ENCODE measurements at regions not wholly inside any gene's neighbourhood (a gene's known extent, or its start where the extent isn't known, plus 50 kb on each side); places are given as distances from the start of the nearest gene placed in this dataset.

DNA sequence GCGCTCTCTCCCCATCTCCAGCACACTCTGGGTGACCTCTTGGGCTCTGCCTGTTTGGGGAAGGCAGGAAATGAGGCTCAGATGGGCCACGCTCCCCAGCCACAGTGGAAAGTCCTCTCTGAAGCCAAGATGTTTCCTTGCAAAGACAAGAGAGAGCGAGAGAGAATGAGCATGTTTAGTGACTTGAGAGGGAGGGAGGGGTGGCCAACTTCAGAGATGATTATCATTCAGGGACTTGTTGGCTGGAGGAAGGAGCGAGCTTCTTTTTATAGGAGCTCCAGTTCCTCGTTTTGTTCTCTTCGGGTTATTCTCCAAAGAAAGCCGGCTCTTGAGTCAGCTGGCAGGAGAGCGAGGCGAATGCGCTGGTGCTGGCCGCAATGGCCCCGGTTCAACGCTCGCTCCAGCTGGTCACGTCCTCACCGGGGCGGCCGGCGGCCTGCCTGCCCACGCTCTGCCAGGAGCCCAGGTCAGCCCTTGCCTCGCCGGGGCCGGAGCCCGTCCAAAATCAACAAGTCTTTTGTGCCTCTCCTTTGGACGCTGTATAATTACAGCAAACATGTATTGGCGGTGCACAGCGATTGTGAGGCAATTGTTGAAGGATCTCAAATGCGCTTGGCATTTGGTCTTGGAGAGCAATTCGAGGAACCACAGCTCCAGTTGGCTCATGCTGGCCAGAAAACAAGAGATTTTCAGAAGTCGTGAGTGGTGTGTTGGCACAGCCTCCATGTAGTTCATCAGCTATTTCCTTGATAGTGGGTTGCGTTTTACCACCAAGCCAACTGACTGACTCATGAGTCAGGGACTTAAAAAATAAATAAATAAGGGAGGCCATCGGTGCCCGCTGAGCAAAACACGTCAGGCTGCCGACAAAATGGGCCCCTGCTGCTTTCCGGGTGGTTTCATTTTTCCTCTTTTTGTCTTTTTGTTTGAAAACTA is 288.6 kb downstream of the UACA start:
- H3K27me3 ChIP-seq (ENCODE audit: control insufficient read depth, insufficient read depth, low read length): no peaks in the 10 kb centered on the region
- intact Hi-C loops (cut with DNase I): no loop called here
- no peaks in the 10 kb centered on the region for H3K9me3 ChIP-seq (ENCODE audit: control insufficient read depth in 2 of 3, insufficient read depth in 1 of 3, low read length in 3 of 3)
- DNase-seq (peak in 3 of 5 donors; percentile 20 to 85 (median 56)), FAIRE-seq (no peak)
- H3K4me3 ChIP-seq (ENCODE audit: low read length in 3 of 3): no peak overlapping the region
- no peak overlapping the region for H3K27ac ChIP-seq (ENCODE audit: low read depth in 2 of 2, low read length in 2 of 2)
- H3K9ac ChIP-seq (ENCODE audit: low read length in 3 of 3): no peak overlapping the region
- H3K4me1 ChIP-seq (ENCODE audit: control insufficient read depth in 2 of 3, insufficient read depth in 2 of 3, low read depth in 1 of 3, low read length in 3 of 3): peaks cover 0 to 7% (median 2%) of the 10 kb centered on the region in 3 donors
- TF ChIP-seq, protein P1, sequence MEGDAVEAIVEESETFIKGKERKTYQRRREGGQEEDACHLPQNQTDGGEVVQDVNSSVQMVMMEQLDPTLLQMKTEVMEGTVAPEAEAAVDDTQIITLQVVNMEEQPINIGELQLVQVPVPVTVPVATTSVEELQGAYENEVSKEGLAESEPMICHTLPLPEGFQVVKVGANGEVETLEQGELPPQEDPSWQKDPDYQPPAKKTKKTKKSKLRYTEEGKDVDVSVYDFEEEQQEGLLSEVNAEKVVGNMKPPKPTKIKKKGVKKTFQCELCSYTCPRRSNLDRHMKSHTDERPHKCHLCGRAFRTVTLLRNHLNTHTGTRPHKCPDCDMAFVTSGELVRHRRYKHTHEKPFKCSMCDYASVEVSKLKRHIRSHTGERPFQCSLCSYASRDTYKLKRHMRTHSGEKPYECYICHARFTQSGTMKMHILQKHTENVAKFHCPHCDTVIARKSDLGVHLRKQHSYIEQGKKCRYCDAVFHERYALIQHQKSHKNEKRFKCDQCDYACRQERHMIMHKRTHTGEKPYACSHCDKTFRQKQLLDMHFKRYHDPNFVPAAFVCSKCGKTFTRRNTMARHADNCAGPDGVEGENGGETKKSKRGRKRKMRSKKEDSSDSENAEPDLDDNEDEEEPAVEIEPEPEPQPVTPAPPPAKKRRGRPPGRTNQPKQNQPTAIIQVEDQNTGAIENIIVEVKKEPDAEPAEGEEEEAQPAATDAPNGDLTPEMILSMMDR (IDR thresholded peaks at IDR 0.05; ENCODE audit: borderline replicate concordance, extremely low read depth, insufficient read depth): no peak
- H3K36me3 ChIP-seq (ENCODE audit: control insufficient read depth in 2 of 3, insufficient read depth in 3 of 3, low read length in 3 of 3): no peaks in the 10 kb centered on the region

GRCh38 chr15:70473581-70474370 is 289.6 kb downstream of the UACA start:
- Histone ChIP-seq H3K9me3 (ENCODE audit: control insufficient read depth in 2 of 3, insufficient read depth in 1 of 3, low read length in 3 of 3) (no peaks in the 10 kb centered on the region), H3K9ac (ENCODE audit: low read length in 3 of 3) (no peak overlapping the region), H3K4me1 (ENCODE audit: control insufficient read depth in 2 of 3, insufficient read depth in 2 of 3, low read depth in 1 of 3, low read length in 3 of 3) (peaks cover 0 to 7% (median 2%) of the 10 kb centered on the region in 3 donors), H3K27ac (ENCODE audit: low read depth in 2 of 2, low read length in 2 of 2) (no peak overlapping the region), H3K36me3 (ENCODE audit: control insufficient read depth in 2 of 3, insufficient read depth in 3 of 3, low read length in 3 of 3) (no peaks in the 10 kb centered on the region), H3K27me3 (ENCODE audit: control insufficient read depth, insufficient read depth, low read length) (no peaks in the 10 kb centered on the region), H3K4me3 (ENCODE audit: low read length in 3 of 3) (no peak overlapping the region)
- intact Hi-C loops (cut with DNase I): no loop called here
- DNase-seq (peak in 2 of 5 donors; percentile 46 to 56), FAIRE-seq (no peak)
- TF ChIP-seq, protein P1 (IDR thresholded peaks at IDR 0.05; ENCODE audit: borderline replicate concordance, extremely low read depth, insufficient read depth): no peak

DNA sequence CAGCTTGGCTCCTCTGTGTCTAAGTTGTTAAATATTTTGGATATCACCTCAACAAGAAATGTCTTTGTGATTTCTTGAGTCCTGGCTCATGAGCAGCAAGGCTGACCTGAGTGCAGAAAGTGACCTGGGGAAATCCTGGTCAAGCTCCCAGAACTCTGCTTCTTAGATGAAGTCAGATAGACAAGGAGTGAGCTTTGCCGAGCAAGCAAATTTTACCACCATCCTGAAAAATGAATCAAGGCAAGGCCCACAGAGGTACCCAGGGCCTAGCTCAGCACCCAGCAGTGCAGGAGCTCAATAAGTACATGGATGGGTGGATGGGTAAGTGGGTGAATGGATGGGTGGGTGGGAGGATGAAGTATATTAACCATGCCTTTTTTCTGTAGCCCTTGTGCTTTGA is 291.8 kb downstream of the UACA start:
- H3K9me3 ChIP-seq (ENCODE audit: control insufficient read depth in 2 of 3, insufficient read depth in 1 of 3, low read length in 3 of 3): no peaks in the 10 kb centered on the region
- no peak overlapping the region for H3K27ac ChIP-seq (ENCODE audit: low read depth in 2 of 2, low read length in 2 of 2)
- intact Hi-C loops (cut with DNase I): no loop called here
- no peak for DNase-seq
- no peak overlapping the region for H3K4me3 ChIP-seq (ENCODE audit: low read length in 3 of 3)
- TF ChIP-seq, protein P1 (IDR thresholded peaks at IDR 0.05; ENCODE audit: borderline replicate concordance, extremely low read depth, insufficient read depth): no peak
- no peak overlapping the region for H3K9ac ChIP-seq (ENCODE audit: low read length in 3 of 3)
- H3K36me3 ChIP-seq (ENCODE audit: control insufficient read depth in 2 of 3, insufficient read depth in 3 of 3, low read length in 3 of 3): no peaks in the 10 kb centered on the region
- no peak for FAIRE-seq
- H3K27me3 ChIP-seq (ENCODE audit: control insufficient read depth, insufficient read depth, low read length): no peaks in the 10 kb centered on the region
- peaks cover 0 to 7% (median 2%) of the 10 kb centered on the region in 3 donors for H3K4me1 ChIP-seq (ENCODE audit: control insufficient read depth in 2 of 3, insufficient read depth in 2 of 3, low read depth in 1 of 3, low read length in 3 of 3)
